ENCODE measurements at regions not wholly inside any gene's neighbourhood (a gene's known extent, or its start where the extent isn't known, plus 50 kb on each side); places are given as distances from the start of the nearest gene placed in this dataset.

GRCh38 chr3:67864587-67865183, 210.3 kb upstream of the SUCLG2 start:
- Mint-ChIP-seq H3K27ac (no peak overlapping the region), H3K9me3 (peaks cover 4% of the 10 kb centered on the region), H3K36me3 (ENCODE audit: low read depth) (no peaks in the 10 kb centered on the region), H3K4me3 (no peak overlapping the region), H3K27me3 (ENCODE audit: low read depth) (no peaks in the 10 kb centered on the region), H3K4me1 (no peaks in the 10 kb centered on the region)
- no peak for TF ChIP-seq CTCF (IDR thresholded peaks at IDR 0.05; ENCODE audit: unreplicated experiment in 3 of 3)

- H3K36me3 Mint-ChIP-seq (ENCODE audit: low read depth), result no peaks in the 10 kb centered on the region
- no peaks in the 10 kb centered on the region for H3K4me1 Mint-ChIP-seq
- no peak overlapping the region for H3K27ac Mint-ChIP-seq
- peak in 1 of 3 experiments; percentile 21 for TF ChIP-seq CTCF (IDR thresholded peaks at IDR 0.05; ENCODE audit: unreplicated experiment in 3 of 3)
- no peak overlapping the region for H3K4me3 Mint-ChIP-seq
- H3K27me3 Mint-ChIP-seq (ENCODE audit: low read depth), result no peaks in the 10 kb centered on the region
- H3K9me3 Mint-ChIP-seq, result peaks cover 4% of the 10 kb centered on the region
Observed at GRCh38 chr3:67863869-67864268, 209.5 kb upstream of the SUCLG2 start.

GRCh38 chr3:67860429-67860828, 206.0 kb upstream of the SUCLG2 start:
- TF ChIP-seq CTCF (IDR thresholded peaks at IDR 0.05; ENCODE audit: unreplicated experiment in 3 of 3), result no peak
- Mint-ChIP-seq H3K27ac (no peak overlapping the region), H3K27me3 (ENCODE audit: low read depth) (no peaks in the 10 kb centered on the region), H3K4me1 (no peaks in the 10 kb centered on the region), H3K36me3 (ENCODE audit: low read depth) (no peaks in the 10 kb centered on the region), H3K4me3 (no peak overlapping the region), H3K9me3 (no peaks in the 10 kb centered on the region)

- TF ChIP-seq CTCF (IDR thresholded peaks at IDR 0.05; ENCODE audit: unreplicated experiment in 3 of 3), result no peak
- no peaks in the 10 kb centered on the region for H3K36me3 Mint-ChIP-seq (ENCODE audit: low read depth)
Observed at GRCh38 chr3:67858492-67858891, 204.1 kb upstream of the SUCLG2 start.

GRCh38 chr3:67856718-67857117, 202.3 kb upstream of the SUCLG2 start:
- Mint-ChIP-seq H3K27me3 (ENCODE audit: low read depth) (peaks cover 7% of the 10 kb centered on the region), H3K9me3 (no peaks in the 10 kb centered on the region), H3K4me1 (no peaks in the 10 kb centered on the region), H3K4me3 (no peak overlapping the region), H3K36me3 (ENCODE audit: low read depth) (no peaks in the 10 kb centered on the region), H3K27ac (no peak overlapping the region)
- TF ChIP-seq CTCF (IDR thresholded peaks at IDR 0.05; ENCODE audit: unreplicated experiment in 3 of 3), result no peak

More at GRCh38 chr3:67858492-67858891, 204.1 kb upstream of the SUCLG2 start:
- peaks cover 7% of the 10 kb centered on the region for H3K27me3 Mint-ChIP-seq (ENCODE audit: low read depth)
- H3K27ac Mint-ChIP-seq, result no peak overlapping the region
- H3K9me3 Mint-ChIP-seq, result no peaks in the 10 kb centered on the region
- H3K4me3 Mint-ChIP-seq, result no peak overlapping the region
- no peaks in the 10 kb centered on the region for H3K4me1 Mint-ChIP-seq

GRCh38 chr3:67854663-67855062, 200.3 kb upstream of the SUCLG2 start:
- no peaks in the 10 kb centered on the region for H3K9me3 Mint-ChIP-seq
- no peaks in the 10 kb centered on the region for H3K36me3 Mint-ChIP-seq (ENCODE audit: low read depth)
- TF ChIP-seq CTCF (IDR thresholded peaks at IDR 0.05; ENCODE audit: unreplicated experiment in 3 of 3), result no peak
- no peak overlapping the region for H3K27ac Mint-ChIP-seq
- H3K4me3 Mint-ChIP-seq, result no peak overlapping the region
- no peaks in the 10 kb centered on the region for H3K4me1 Mint-ChIP-seq
- H3K27me3 Mint-ChIP-seq (ENCODE audit: low read depth), result peaks cover 7% of the 10 kb centered on the region
